ENCODE measurements at regions not wholly inside any gene's neighbourhood (a gene's known extent, or its start where the extent isn't known, plus 50 kb on each side); places are given as distances from the start of the nearest gene placed in this dataset.

DNA sequence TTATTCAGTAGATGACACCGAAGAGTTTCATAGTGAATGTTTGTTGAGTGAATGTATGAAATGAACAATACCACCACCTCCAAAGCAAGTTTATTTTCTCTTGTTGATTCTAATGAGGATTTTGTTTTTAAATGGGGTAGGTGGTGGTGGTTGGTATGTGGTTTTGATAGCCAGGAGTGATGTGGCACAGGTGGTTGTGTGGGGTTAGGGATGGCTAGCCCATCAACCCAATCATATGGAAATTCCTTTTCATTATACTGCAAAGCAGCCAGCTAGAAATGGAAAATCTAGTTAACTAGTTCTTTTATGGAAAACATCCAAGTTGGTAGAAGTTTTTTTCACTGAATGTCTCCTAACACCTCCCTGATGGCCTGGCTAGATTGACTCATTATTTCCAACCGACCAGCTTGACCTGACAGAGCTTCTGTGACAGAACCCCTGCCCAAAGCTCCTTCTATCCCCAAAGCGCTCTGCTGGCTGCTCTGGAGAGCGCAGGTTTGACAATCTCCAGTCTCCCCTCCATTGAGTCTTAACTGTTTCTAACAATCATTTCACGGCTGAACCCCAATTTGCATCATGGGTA, 376.9 kb downstream of the MTX2 start:
- TF ChIP-seq EZH2 (IDR thresholded peaks at IDR 0.05): no peak
- no peak for TF ChIP-seq FOXP2 (optimal IDR thresholded peaks at IDR 0.05; ENCODE audit: control extremely low read depth, extremely low read length, insufficient read depth)
- TF ChIP-seq POLR2AphosphoS5 (IDR thresholded peaks at IDR 0.05; ENCODE audit: borderline replicate concordance, low read depth, low read length): no peak
